ENCODE measurements at regions not wholly inside any gene's neighbourhood (a gene's known extent, or its start where the extent isn't known, plus 50 kb on each side); places are given as distances from the start of the nearest gene placed in this dataset.

DNA sequence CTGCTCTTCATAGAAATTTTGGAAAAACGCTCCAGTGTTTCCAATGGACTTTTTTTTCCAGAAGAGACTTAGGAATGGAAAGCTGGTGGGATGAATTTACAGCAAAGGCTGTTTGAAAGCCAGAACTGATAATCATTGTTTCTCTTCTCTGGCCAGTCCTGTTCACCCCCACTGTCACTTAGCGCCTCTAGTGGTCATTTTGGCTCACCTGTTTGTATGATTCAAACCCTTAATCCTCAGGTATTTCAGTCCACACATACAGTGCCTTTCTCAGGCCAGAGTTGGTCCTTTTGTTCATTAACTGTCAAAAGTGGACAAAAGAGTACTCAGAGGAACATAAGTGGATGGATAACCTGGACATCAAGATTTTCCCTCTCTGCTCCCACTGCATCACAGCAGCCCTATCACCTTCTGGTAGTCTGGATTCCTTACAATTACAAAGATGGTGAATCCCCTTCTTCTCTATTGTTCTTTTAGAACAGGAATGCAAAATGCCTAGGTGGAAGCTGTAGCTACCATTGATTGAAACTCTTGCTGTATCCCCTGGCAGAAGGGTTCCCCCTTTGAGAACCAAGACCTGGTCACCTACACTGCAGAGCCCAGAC is 177.6 kb upstream of the OLFM3 start:
- H3K27ac ChIP-seq (ENCODE audit: insufficient read depth, low read length) = no peak overlapping the region
- H2AFZ ChIP-seq (replicated peaks; ENCODE audit: low read length, poor library complexity) = no peak overlapping the region
- TF ChIP-seq, protein P1, sequence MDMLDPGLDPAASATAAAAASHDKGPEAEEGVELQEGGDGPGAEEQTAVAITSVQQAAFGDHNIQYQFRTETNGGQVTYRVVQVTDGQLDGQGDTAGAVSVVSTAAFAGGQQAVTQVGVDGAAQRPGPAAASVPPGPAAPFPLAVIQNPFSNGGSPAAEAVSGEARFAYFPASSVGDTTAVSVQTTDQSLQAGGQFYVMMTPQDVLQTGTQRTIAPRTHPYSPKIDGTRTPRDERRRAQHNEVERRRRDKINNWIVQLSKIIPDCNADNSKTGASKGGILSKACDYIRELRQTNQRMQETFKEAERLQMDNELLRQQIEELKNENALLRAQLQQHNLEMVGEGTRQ (IDR thresholded peaks at IDR 0.05; ENCODE audit: low read depth, low read length) = no peak
- TF ChIP-seq, protein P2, sequence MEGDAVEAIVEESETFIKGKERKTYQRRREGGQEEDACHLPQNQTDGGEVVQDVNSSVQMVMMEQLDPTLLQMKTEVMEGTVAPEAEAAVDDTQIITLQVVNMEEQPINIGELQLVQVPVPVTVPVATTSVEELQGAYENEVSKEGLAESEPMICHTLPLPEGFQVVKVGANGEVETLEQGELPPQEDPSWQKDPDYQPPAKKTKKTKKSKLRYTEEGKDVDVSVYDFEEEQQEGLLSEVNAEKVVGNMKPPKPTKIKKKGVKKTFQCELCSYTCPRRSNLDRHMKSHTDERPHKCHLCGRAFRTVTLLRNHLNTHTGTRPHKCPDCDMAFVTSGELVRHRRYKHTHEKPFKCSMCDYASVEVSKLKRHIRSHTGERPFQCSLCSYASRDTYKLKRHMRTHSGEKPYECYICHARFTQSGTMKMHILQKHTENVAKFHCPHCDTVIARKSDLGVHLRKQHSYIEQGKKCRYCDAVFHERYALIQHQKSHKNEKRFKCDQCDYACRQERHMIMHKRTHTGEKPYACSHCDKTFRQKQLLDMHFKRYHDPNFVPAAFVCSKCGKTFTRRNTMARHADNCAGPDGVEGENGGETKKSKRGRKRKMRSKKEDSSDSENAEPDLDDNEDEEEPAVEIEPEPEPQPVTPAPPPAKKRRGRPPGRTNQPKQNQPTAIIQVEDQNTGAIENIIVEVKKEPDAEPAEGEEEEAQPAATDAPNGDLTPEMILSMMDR (conservative IDR thresholded peaks at IDR 0.05; ENCODE audit: low read depth, low read length) = no peak
- TF ChIP-seq CHD1 (IDR thresholded peaks at IDR 0.05; ENCODE audit: low read depth, low read length) (no peak), POLR2A (IDR thresholded peaks at IDR 0.05; ENCODE audit: low read depth, low read length) (no peak)
- ChIA-PET CTCF (no interaction called here), POLR2A (ENCODE audit: unreplicated experiment) (no interaction called here)
- 0 out of 2 replicates have a peak, but pooled peaks cover 2% of the 10 kb centered on the region for H3K9me3 ChIP-seq (ENCODE audit: control insufficient read depth, insufficient read depth, low read length)
- no peak overlapping the region for H3K4ac ChIP-seq (ENCODE audit: low read depth, low read length)
- in situ Hi-C loops (cut with MboI; ENCODE audit: low sequenced_read_pairs) (no loop called here), dilution Hi-C loops (cut with HindIII; ENCODE audit: low sequenced_read_pairs, unreplicated experiment) (no loop called here), intact Hi-C loops (cut with micrococcal nuclease) (no loop called here)
- no peaks in the 10 kb centered on the region for H3K9me1 ChIP-seq (ENCODE audit: insufficient read depth, low read length)
- H2BK15ac ChIP-seq (ENCODE audit: low read depth, low read length) = no peak overlapping the region
- H2BK120ac ChIP-seq (ENCODE audit: low read depth, low read length) = no peak overlapping the region
- H3K14ac ChIP-seq (replicated peaks; ENCODE audit: low read depth, low read length) = no peak overlapping the region
- no peak overlapping the region for H2BK5ac ChIP-seq (ENCODE audit: low read depth, low read length, poor library complexity, severe bottlenecking)
- H3K18ac ChIP-seq (ENCODE audit: low read depth, low read length) = no peak overlapping the region
- no peak overlapping the region for H3K4me3 ChIP-seq (ENCODE audit: insufficient read depth, low read depth, low read length)
- H4K5ac ChIP-seq (ENCODE audit: low read depth, low read length) = no peak overlapping the region
- BruUV-seq (replicated peaks) = no TSS peak
- H4K91ac ChIP-seq (ENCODE audit: insufficient read depth, low read depth, low read length) = no peak overlapping the region
- no peak overlapping the region for H3K56ac ChIP-seq (ENCODE audit: extremely low read depth, insufficient read depth, low read length)
- H2AK5ac ChIP-seq (ENCODE audit: low read depth, low read length) = no peak overlapping the region
- H2BK20ac ChIP-seq (ENCODE audit: low read depth, low read length) = no peak overlapping the region
- no peak overlapping the region for H2AK9ac ChIP-seq (replicated peaks; ENCODE audit: low read depth, low read length, poor library complexity)
- no peak overlapping the region for H3K4me2 ChIP-seq (ENCODE audit: low read depth, low read length)
- no peak overlapping the region for H3K9ac ChIP-seq (ENCODE audit: low read depth, low read length)
- ATAC-seq (ENCODE audit: low read depth) (no peak), DNase-seq (no peak)
- H3K27me3 ChIP-seq (ENCODE audit: control insufficient read depth, insufficient read depth, low read length) = no peaks in the 10 kb centered on the region
- no peaks in the 10 kb centered on the region for H3K79me1 ChIP-seq (ENCODE audit: low read depth in 1 of 2, low read length in 2 of 2)
- H3K23ac ChIP-seq (ENCODE audit: low read depth, low read length) = no peak overlapping the region
- no peak overlapping the region for H4K8ac ChIP-seq (ENCODE audit: low read depth in 2 of 2, low read length in 2 of 2)
- WGBS, 2 experiments (ENCODE audit: extremely low coverage in 2 of 2, insufficient read length in 1 of 2) = no CpG with 5 or more reads among the region's 2 CpGs
- no peaks in the 10 kb centered on the region for H3K4me1 ChIP-seq (ENCODE audit: control insufficient read depth, insufficient read depth, low read length)
- H4K20me1 ChIP-seq (ENCODE audit: insufficient read depth, low read length) = no peaks in the 10 kb centered on the region
- H3K36me3 ChIP-seq (ENCODE audit: control insufficient read depth, insufficient read depth, low read length) = no peaks in the 10 kb centered on the region
